T-cell (primary cell): ENCODE measurements at regions not wholly inside any gene's neighbourhood (a gene's known extent, or its start where the extent isn't known, plus 50 kb on each side); places are given as distances from the start of the nearest gene placed in this dataset.

Experiments used
- ATAC-seq, 4 experiments: fragments of 200-7000 bp in 3 of 4; fragments of 150-1000 bp in 1 of 4; cut with Tn5 transposase; replicated peaks in 1 of 4; 1 replicate in 3 of 4; 2 replicates in 1 of 4; pipeline ENCODE4 v1.10.0; 2021; ENCODE audit warnings: moderate library complexity in 3 of 4, mild to moderate bottlenecking in 2 of 4, moderate number of reproducible peaks in 1 of 4
- CTCF ChIA-PET, 2 donors: fragments of 300-600 bp; sonication (Branson Sonifier 250); formaldehyde crosslinking; loops; one replicate each; lab custom pipeline; 2022; ENCODE audit warnings: antibody characterized with exemption in 2 of 2; lab: Charles Lee
- POLR2A ChIA-PET, 2 donors: fragments of 300-600 bp; sonication (Branson Sonifier 250); formaldehyde crosslinking; loops; one replicate each; lab custom pipeline; 2022; ENCODE audit warnings: antibody characterized with exemption in 2 of 2; lab: Charles Lee
- DNase-seq, 35 experiments: peaks; one replicate each; pipeline versions ENCODE4 v3.0.0 to v3.0.0-alpha.2; 2013 to 2023
- H3K27ac ChIP-seq: one replicate; pipeline ENCODE4 v1.5.1; 2013; ENCODE audit warnings: low read length
- H3K27me3 ChIP-seq, 2 experiments: replicated peaks in 1 of 2; 1 replicate in 1 of 2; 2 replicates in 1 of 2; pipeline versions ENCODE4 v1.6.1 to v1.7.0; 2013; ENCODE audit warnings: low read length in 1 of 2, mixed read lengths in 1 of 2; ENCODE audit not compliant: control insufficient read depth in 2 of 2, insufficient read depth in 2 of 2; ENCODE audit errors: extremely low read depth in 1 of 2
- H3K36me3 ChIP-seq, 2 donors: 1 replicate in 1 of 2; 2 replicates in 1 of 2; pipeline versions ENCODE4 v1.6.1 to v1.7.0; 2013; ENCODE audit warnings: low read length in 1 of 2; ENCODE audit not compliant: control insufficient read depth in 2 of 2, insufficient read depth in 1 of 2; ENCODE audit errors: extremely low read depth in 1 of 2
- H3K4me1 ChIP-seq, 2 experiments: 1 replicate in 1 of 2; 2 replicates in 1 of 2; pipeline versions ENCODE4 v1.6.1 to v1.7.0; 2013; ENCODE audit warnings: low read length in 2 of 2, mixed read lengths in 1 of 2; ENCODE audit not compliant: insufficient read depth in 2 of 2, control insufficient read depth in 1 of 2; ENCODE audit errors: extremely low read depth in 1 of 2
- H3K4me3 ChIP-seq, 2 donors: 1 replicate in 1 of 2; 2 replicates in 1 of 2; pipeline versions ENCODE4 v1.5.1 to v1.7.0; 2013; ENCODE audit warnings: mild to moderate bottlenecking in 2 of 2, low read length in 1 of 2, moderate library complexity in 1 of 2; ENCODE audit not compliant: control insufficient read depth in 1 of 2; ENCODE audit errors: extremely low read depth in 1 of 2
- H3K9me3 ChIP-seq: 2 replicates; pipeline ENCODE4 v1.7.0; 2013
- H3K27ac Mint-ChIP-seq, 2 donors: one replicate each; pipeline ENCODE4 v1.8.0; 2020 to 2021; ENCODE audit warnings: mild to moderate bottlenecking in 2 of 2, mixed read lengths in 2 of 2
- H3K27me3 Mint-ChIP-seq, 2 donors: one replicate each; pipeline ENCODE4 v1.8.0; 2021 to 2022; ENCODE audit warnings: mixed read lengths in 2 of 2
- H3K36me3 Mint-ChIP-seq: one replicate; pipeline ENCODE4 v1.8.0; 2021; ENCODE audit warnings: mixed read lengths
- H3K4me1 Mint-ChIP-seq, 3 donors: one replicate each; pipeline ENCODE4 v1.8.0; 2020 to 2022; ENCODE audit warnings: mixed read lengths in 3 of 3, mild to moderate bottlenecking in 1 of 3
- H3K4me3 Mint-ChIP-seq, 3 donors: one replicate each; pipeline ENCODE4 v1.8.0; 2020 to 2022; ENCODE audit warnings: mild to moderate bottlenecking in 3 of 3, mixed read lengths in 3 of 3, moderate library complexity in 3 of 3
- H3K9me3 Mint-ChIP-seq, 3 donors: one replicate each; pipeline ENCODE4 v1.8.0; 2020 to 2022; ENCODE audit warnings: mixed read lengths in 3 of 3
- WGBS: methylation state at CpG from one replicate; pipeline ENCODE4 v1.1.5; 2013; ENCODE audit warnings: missing lambda C conversion rate; ENCODE audit not compliant: insufficient coverage; 5-methylcytosine and 5-hydroxymethylcytosine counted together

- no peak for DNase-seq
- WGBS = 0% methylated on average over 2 of the region's 3 CpGs
Observed at GRCh38 chr11:97865424-97866012, 1155.2 kb upstream of the CNTN5 start.

GRCh38 chr11:97871816-97872215 lies 1148.9 kb upstream of the CNTN5 start:
- Mint-ChIP-seq H3K4me3 (no peak overlapping the region), H3K9me3 (peaks cover 19 to 37% (median 25%) of the 10 kb centered on the region in 3 donors), H3K4me1 (no peaks in the 10 kb centered on the region), H3K36me3 (no peaks in the 10 kb centered on the region), H3K27me3 (no peaks in the 10 kb centered on the region), H3K27ac (no peak overlapping the region)
- Histone ChIP-seq H3K4me1 (no peaks in the 10 kb centered on the region), H3K9me3 (no peaks in the 10 kb centered on the region), H3K4me3 (no peak overlapping the region), H3K27me3 (no peaks in the 10 kb centered on the region), H3K27ac (no peak overlapping the region), H3K36me3 (no peaks in the 10 kb centered on the region)
- ATAC-seq = no peak
- DNase-seq = no peak
- ChIA-PET CTCF (no interaction called here), POLR2A (no interaction called here)

More at GRCh38 chr11:97865424-97866012, 1155.2 kb upstream of the CNTN5 start:
- no peaks in the 10 kb centered on the region for H3K36me3 Mint-ChIP-seq
- no peak overlapping the region for H3K4me3 Mint-ChIP-seq
- Histone ChIP-seq H3K27me3 (no peaks in the 10 kb centered on the region), H3K36me3 (no peaks in the 10 kb centered on the region), H3K9me3 (no peaks in the 10 kb centered on the region), H3K4me3 (no peak overlapping the region), H3K27ac (no peak overlapping the region), H3K4me1 (no peaks in the 10 kb centered on the region)
- H3K4me1 Mint-ChIP-seq = no peaks in the 10 kb centered on the region
- ChIA-PET POLR2A (no interaction called here), CTCF (no interaction called here)
- peaks cover 16 to 39% (median 16%) of the 10 kb centered on the region in 3 donors for H3K9me3 Mint-ChIP-seq
- no peak overlapping the region for H3K27ac Mint-ChIP-seq
- H3K27me3 Mint-ChIP-seq = no peaks in the 10 kb centered on the region
- ATAC-seq = no peak

GRCh38 chr11:97880209-97880608 lies 1140.5 kb upstream of the CNTN5 start:
- no peaks in the 10 kb centered on the region for H3K4me1 ChIP-seq
- Mint-ChIP-seq H3K36me3 (no peaks in the 10 kb centered on the region), H3K4me1 (no peaks in the 10 kb centered on the region), H3K27me3 (no peaks in the 10 kb centered on the region), H3K27ac (no peak overlapping the region), H3K4me3 (no peak overlapping the region), H3K9me3 (peaks cover 1 to 18% (median 11%) of the 10 kb centered on the region in 3 donors)
- ATAC-seq (no peak), DNase-seq (no peak)
- CTCF ChIA-PET = no interaction called here
- no peak overlapping the region for H3K4me3 ChIP-seq
- no peaks in the 10 kb centered on the region for H3K27me3 ChIP-seq
- H3K9me3 ChIP-seq = no peaks in the 10 kb centered on the region
- POLR2A ChIA-PET = no interaction called here
- H3K36me3 ChIP-seq = no peaks in the 10 kb centered on the region
- H3K27ac ChIP-seq = no peak overlapping the region

- CTCF ChIA-PET = no interaction called here
- Mint-ChIP-seq H3K27ac (no peak overlapping the region), H3K27me3 (no peaks in the 10 kb centered on the region)
Observed at GRCh38 chr11:97883086-97883485, 1137.7 kb upstream of the CNTN5 start.

GRCh38 chr11:97888641-97889040 lies 1132.1 kb upstream of the CNTN5 start:
- Histone ChIP-seq H3K27me3 (no peaks in the 10 kb centered on the region), H3K4me3 (no peak overlapping the region), H3K9me3 (no peaks in the 10 kb centered on the region), H3K36me3 (no peaks in the 10 kb centered on the region), H3K4me1 (no peaks in the 10 kb centered on the region), H3K27ac (no peak overlapping the region)
- ChIA-PET POLR2A (no interaction called here), CTCF (no interaction called here)
- DNase-seq (no peak), ATAC-seq (no peak)
- Mint-ChIP-seq H3K4me3 (no peak overlapping the region), H3K27me3 (no peaks in the 10 kb centered on the region), H3K9me3 (peaks cover 4 to 18% (median 14%) of the 10 kb centered on the region in 3 donors), H3K4me1 (no peaks in the 10 kb centered on the region), H3K36me3 (no peaks in the 10 kb centered on the region), H3K27ac (no peak overlapping the region)
- no CpG with 5 or more reads among the region's 2 CpGs for WGBS

More at GRCh38 chr11:97883086-97883485, 1137.7 kb upstream of the CNTN5 start:
- Histone ChIP-seq H3K4me1 (no peaks in the 10 kb centered on the region), H3K9me3 (no peaks in the 10 kb centered on the region), H3K4me3 (no peak overlapping the region), H3K27me3 (no peaks in the 10 kb centered on the region), H3K36me3 (no peaks in the 10 kb centered on the region), H3K27ac (no peak overlapping the region)
- DNase-seq (no peak), ATAC-seq (no peak)
- WGBS = no CpG with 5 or more reads among the region's 2 CpGs
- H3K4me3 Mint-ChIP-seq = no peak overlapping the region
- no peaks in the 10 kb centered on the region for H3K36me3 Mint-ChIP-seq
- POLR2A ChIA-PET = no interaction called here
- no peaks in the 10 kb centered on the region for H3K4me1 Mint-ChIP-seq
- H3K9me3 Mint-ChIP-seq = peaks cover 0 to 12% (median 10%) of the 10 kb centered on the region in 3 donors

GRCh38 chr11:97890466-97890865 lies 1130.3 kb upstream of the CNTN5 start:
- no peaks in the 10 kb centered on the region for H3K4me1 ChIP-seq
- no peaks in the 10 kb centered on the region for H3K9me3 ChIP-seq
- Mint-ChIP-seq H3K4me1 (no peaks in the 10 kb centered on the region), H3K9me3 (peaks cover 4 to 18% (median 11%) of the 10 kb centered on the region in 3 donors), H3K36me3 (no peaks in the 10 kb centered on the region), H3K4me3 (no peak overlapping the region), H3K27ac (no peak overlapping the region), H3K27me3 (no peaks in the 10 kb centered on the region)
- no peak for ATAC-seq
- H3K4me3 ChIP-seq = no peak overlapping the region
- ChIA-PET POLR2A (no interaction called here), CTCF (interaction anchor here in 1 of 2 donors (0.8 kb wide), 1 partner anchor 8 kb away, joined by 3 read pairs; no protein-coding TSS in a partner anchor)
- DNase-seq = no peak
- WGBS = 75% methylated on average over 1 of the region's 1 CpG
- H3K27ac ChIP-seq = no peak overlapping the region
- no peaks in the 10 kb centered on the region for H3K36me3 ChIP-seq
- no peaks in the 10 kb centered on the region for H3K27me3 ChIP-seq

- DNase-seq (no peak), ATAC-seq (no peak)
- Histone ChIP-seq H3K27me3 (no peaks in the 10 kb centered on the region), H3K36me3 (no peaks in the 10 kb centered on the region), H3K9me3 (no peaks in the 10 kb centered on the region), H3K27ac (no peak overlapping the region), H3K4me1 (no peaks in the 10 kb centered on the region), H3K4me3 (no peak overlapping the region)
- WGBS = no CpG with 5 or more reads among the region's 2 CpGs
- H3K27me3 Mint-ChIP-seq = no peaks in the 10 kb centered on the region
- ChIA-PET POLR2A (no interaction called here), CTCF (no interaction called here)
- peaks cover 4 to 21% (median 12%) of the 10 kb centered on the region in 3 donors for H3K9me3 Mint-ChIP-seq
- no peak overlapping the region for H3K27ac Mint-ChIP-seq
- no peaks in the 10 kb centered on the region for H3K36me3 Mint-ChIP-seq
- H3K4me3 Mint-ChIP-seq = no peak overlapping the region
- H3K4me1 Mint-ChIP-seq = no peaks in the 10 kb centered on the region
Observed at GRCh38 chr11:97893612-97894011, 1127.1 kb upstream of the CNTN5 start.
